SHP77 treated with DMSO at 0.1 percent for 48 hours (cell line): ENCODE measurements at regions not wholly inside any gene's neighbourhood (a gene's known extent, or its start where the extent isn't known, plus 50 kb on each side); places are given as distances from the start of the nearest gene placed in this dataset.
A peak's percentile ranks its signal among the peaks of the same experiment; 100 is the strongest.
"Not testable (repeated sequence)": the region's sequence is repeated elsewhere in the genome, so short reads cannot be mapped to it uniquely, and the experiment has no call there.

ENCODE experiments used
- DNase-seq: peaks from one replicate; lab custom pipeline; 2025; lab: John Stamatoyannopoulos, UW

DNA sequence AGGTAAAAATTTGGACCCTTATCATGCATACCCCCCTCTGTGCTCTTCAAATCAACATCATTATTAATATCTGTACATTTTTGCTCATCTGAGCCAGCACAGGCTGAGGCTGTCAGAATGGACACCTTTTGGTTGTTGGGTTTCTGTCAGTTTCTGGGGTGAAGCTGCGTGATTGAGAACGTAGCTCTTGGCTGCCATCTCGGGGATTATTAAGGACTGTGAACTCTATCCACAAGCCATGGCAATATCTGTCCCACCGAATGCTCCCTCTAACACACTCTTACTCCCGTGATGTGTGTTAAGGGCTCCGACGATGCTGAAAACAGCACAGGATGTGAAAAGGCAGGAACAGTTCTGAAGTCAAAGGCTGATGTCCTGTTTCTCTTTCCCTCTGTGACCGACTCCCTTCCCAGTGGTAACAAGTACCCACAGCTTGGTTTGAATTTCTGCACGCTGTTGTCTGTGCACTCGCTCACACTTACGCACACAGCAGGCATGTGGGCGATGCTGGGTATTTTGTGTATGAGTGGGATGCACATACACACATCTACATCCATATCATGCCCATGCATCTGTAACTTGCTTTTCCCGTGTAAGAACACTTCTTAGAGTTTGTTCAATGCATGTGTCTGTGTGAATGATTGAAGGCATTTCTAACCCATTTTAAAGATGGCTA, 405.6 kb downstream of the TMEM121 start:
- no peak for DNase-seq

DNA sequence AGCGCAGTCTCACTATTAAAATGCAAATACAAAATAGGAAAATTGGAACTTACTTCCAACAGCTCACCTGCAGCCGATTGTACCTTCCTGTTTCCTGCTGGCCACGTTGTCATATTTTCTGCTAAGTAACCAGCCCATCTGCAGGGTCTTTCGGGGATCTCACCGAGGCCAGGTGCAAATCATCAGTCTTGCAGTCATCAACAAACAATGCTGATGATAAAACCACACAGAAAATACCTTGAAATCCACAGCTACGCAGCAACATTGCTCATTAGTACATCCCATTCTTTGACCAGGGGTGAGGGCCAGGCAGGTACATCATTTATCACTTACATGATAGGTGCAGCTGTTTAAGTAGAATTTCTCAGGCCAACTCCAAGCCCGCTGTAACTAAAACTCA, 406.9 kb downstream of the TMEM121 start:
- DNase-seq: no peak

DNA sequence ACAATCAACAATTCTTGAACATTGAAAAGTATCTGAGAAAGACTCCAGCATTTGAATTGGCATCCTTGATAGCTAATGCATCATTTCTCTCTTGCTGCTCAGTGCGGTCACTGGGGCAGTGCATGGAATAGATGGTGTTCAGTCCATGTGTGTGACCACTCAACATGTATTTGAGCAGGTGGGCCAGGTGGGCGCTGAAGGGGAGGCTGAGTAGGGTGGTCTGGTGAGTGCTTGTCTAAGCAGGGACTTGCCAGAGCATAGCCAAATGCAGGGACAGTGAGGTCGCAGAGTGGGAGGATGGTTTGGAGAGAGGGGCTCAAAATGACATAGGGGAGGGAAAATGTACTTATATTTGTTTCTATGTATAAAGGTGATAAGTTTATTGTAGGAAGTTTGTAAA, 409.0 kb downstream of the TMEM121 start:
- no peak for DNase-seq

DNA sequence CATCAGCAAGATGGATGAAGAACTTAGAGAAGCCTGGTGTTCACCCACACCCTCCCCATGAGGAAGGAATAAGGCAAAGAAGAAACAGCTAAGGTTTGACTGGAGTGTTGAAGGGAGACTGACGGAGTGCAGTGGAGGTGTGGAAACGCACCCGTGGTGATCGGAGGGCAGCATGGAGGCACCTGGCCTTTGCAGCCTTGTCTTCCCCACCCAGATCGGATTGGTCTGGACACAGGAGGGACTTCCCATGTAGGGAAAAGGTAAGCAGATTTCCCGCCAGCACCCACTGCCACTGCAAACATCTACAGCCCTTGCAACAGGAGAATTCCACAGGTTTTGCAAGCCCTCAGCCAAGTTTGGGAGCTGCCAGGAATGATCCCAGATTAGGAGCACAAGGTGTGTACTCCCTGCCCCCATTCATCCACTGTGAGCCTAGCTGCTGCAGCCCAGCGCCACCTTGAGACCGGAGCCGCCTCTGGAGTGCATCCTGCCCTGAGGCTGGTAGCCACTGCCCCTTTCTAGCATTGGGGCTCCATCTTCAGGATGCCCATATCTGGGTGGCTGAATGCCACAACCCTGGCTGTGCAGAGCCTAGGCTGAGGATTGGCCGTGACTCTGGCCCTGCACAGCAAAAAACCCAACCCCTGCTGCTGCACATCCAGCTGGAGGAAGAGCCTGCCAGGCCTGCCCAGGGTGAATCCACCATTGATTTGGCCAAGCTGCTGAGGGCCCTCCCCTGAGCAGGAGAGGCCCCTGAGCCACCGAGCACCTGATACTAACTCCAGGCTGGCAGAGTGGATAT, 411.1 kb downstream of the TMEM121 start:
- no peak for DNase-seq

DNA sequence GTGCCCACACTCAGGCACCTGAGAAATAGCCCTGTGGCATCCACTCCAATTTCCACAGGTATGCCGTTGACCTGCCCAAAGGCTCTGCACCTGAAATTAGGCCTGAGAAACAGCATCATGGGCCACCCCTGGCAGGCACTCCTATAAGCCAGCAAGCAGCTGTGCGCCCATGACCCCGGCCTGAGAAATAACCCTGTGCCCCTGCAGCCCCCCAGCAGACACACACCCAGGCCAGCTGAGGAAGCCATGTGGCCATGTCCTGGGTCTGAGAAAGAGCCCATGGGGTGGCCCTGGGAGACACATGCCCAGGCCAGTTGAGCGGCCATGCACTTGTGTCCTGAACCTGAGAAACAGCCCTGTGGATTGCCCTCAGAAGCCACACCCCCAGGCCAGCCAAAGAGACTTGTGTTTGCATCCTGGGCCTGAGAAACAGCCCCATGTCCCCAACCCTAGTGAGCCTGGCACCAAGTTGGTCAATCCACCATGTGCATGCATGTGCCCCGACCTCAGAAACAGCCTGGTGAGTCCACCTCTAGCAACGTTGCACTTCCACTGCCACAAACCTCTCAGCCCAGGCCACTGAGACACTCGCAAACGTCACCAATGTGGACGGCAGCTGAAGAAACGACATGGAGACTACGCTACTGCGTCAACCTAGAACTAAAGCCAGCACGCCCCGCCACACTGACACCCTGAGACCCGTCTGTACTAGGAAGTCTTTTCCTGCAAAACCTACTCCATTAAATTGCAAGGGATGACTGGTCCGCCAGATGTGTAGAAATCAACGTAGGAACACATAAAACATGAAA, 411.9 kb downstream of the TMEM121 start:
- no peak for DNase-seq

DNA sequence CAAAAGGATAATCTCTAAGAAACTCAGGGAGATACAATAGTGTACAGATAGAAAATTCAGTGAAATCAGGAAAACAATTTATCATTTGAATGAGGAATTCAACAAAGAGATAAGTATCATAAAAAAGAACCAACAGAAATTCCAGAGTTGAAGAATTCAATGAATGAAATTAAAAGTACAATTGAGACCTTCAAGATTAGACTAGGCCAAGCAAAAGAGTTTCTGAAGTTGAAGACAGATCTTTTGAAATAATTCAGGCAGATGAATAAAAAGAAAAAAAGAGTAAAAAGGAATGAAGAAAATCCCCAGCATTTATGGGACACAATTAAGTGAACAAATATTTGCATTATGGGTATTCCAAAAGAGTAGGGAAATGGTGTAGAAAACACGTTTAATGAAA, 412.6 kb downstream of the TMEM121 start:
- DNase-seq: no peak

DNA sequence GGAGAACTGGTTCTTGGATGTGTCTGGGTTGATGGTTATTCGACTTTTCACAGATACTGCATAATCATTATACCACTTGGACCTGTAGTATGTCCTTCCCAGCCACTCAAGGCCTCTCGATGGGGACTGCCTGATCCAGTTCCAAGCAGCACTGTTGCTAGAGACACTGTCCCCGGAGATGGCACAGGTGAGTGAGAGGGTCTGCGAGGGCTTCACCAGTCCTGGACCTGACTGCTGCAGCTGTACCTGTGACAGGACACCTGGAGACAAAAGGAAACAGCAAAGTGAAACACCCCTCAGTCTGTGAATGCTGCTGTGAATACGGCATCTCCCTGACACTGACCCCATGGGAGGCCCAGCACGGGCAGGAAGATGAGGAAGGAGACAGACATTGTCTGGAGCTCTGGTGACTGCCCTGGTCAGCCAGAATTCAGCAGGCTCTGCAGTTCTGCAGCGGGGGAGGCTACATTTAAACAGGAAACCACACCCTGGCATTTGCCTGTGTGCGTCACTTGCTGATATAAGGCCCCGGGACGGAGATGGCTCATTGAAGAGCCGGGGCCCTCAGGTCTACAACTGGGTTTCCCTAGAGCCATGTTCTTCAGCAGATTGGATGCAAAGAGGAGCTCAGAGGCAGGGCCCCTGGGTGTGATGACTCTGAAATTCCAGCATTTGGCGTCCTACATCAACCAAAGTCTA, 413.6 kb downstream of the TMEM121 start:
- DNase-seq: no peak

DNA sequence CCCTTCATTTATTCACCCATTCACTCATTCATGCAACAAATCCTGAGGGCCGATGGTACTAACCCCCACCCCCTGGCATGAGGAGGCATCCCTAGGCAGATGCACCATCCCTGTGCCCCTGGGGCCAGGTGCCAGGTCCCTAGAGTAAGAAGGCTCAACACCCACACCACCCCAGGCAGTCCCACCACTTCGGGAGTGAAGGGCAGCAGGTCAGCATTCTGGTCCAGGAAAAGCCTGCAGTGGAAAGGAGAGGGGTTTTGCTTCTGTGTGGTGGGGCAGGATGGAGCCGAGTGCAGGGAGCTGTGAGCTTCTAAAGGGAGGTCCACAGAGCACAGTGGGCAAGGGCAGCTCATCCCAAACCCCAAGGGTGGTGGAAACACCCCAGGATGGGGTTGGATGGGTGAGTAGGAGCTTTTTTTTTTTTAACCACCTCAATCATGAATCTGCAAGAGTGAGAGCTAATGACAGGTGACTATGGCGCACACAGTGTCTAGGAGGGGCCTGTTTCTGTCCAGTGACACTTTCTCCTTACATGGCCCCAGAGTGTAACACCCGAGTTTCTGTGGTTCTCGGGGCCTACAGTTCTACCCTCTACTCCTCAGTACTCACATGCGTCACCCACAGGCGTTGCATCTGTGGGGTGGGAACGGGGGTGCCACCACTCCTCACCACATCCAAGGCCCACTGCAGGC, 414.3 kb downstream of the TMEM121 start:
- DNase-seq: no peak

DNA sequence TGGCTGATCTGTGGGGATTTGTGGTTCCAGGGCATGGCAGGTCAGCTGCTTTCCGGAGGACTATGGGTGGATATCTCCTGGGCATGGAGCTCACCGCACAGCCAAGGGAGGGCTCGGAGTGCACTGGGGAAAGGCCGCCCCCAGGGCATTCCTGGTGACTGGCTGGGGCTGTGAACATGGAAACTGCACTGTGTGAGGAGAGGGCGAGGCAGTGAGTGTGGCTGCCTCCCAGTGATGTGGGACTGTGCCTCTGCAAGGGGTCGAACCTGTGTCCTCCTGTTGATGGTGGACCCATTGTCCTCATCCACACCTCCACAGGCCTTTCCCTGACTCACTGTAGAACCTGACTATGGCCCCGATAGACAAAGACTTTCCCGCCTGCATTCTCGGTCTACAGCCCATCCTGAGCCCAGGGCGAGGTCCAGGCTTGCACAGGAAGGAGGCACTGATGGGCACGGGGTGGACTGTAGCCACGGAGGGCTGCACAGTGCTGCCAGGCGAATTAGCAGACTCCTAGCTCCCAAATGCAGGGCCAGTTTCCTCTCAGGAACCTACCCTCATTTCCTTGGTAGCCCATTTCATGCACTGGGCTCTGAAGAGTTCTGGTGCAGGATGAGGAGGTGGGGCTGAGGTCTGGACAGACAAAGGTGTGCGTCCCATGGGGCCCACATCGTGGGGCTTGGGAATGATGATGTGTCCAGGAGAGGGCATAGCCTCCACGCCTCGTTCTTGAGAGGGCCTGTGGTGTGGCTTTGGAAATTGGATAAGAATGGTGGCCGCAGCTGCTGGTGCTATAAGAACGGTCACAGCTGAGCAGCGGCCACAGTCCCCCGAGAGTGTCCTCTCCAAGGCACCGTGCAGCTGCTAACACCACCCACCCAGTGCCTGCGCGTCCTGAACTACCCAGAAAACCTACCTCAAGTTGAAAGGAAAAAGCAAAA, 415.1 kb downstream of the TMEM121 start:
- no peak for DNase-seq

DNA sequence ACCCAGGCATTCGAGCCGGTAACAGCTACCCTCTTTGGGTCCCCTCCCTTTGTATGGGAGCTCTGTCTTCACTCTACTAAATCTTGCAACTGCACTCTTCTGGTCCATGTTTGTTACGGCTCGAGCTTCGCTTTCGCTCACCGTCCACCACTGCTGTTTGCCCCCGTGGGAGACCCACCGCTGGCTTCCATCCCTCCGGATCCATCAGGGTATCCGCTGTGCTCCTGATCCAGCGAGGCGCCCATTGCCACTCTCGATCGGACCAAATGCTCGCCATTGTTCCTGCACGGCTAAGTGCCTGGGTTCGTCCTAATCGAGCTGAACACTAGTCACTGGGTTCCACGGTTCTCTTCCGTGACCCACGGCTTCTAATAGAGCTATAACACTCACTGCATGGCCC, 416.3 kb downstream of the TMEM121 start:
- not testable (repeated sequence) for DNase-seq

DNA sequence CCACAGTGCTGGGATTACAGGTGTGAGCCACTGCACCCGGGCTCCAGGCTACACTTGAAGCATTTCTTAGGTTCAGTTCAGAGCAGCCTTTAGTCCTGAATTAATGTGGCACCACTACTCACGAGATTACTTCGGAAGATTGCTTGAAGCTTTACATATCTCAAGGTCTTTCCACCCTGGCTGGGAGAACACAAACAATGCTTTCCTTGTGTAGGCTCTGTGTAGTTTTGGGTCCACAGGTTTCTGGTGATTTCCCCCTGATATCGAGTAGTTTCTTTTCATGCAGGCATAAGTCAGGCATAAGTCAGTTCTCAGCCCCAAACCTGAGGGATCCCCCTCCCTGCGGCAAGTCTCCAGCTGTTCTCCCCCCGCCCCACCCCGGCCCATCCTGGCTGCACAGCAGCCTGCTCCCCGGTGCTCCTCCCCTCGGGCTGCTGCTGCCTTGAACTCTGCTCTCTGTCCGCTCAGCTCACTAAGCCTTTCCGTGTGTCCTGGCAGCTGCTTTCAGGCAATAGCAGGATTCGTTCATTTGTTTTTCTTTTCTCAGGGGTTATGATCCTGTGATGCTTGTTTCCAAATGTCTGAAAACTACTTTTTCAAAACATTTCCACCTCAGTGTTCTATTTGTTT, 417.7 kb downstream of the TMEM121 start:
- DNase-seq: no peak

DNA sequence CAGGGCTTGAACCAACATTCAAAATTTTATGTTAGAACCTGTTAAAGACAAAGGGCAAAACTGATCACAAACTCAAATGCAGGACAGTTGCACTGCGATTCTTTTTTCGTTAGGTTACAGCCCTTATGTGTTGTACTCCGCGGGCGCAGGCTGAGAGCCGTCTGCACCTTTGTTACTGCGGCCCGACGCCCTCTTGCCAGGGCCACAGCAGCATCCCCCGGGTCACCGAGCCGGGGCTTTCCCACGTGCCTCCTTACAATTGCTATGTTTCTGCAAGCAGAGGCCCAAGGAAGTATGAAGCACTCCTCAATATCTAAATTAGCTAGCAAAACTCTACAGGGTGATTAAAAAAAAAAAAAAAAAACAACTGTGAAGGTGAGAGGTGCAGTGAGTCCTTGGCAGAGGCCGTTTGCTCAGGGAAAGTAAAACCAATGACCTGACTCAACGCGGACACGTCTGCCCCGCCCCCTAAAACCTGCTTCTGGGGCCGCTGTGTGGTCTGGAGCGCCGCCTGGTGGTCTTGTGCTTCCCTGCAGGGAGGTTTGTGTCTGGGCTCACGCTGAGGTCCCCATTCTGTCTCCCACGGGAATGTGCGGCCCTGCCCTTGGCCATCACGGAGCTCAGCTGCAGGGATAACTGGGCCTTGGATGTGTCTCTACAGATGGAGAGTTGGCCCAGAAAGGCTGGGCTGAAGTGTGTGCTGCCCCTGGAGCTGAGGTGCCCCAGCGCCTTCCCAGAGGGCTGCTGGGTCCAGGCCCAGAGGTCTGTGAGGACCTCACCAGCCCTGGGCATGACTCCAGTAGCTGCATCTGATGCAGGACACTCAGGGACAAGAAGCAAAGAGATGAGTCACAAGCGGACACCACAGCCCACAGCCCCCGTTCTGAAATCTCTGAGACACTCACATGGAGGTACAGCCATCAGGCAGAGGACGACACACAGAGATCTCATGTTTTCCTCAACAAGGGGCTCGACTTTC, 418.5 kb downstream of the TMEM121 start:
- DNase-seq: peak; percentile 41

DNA sequence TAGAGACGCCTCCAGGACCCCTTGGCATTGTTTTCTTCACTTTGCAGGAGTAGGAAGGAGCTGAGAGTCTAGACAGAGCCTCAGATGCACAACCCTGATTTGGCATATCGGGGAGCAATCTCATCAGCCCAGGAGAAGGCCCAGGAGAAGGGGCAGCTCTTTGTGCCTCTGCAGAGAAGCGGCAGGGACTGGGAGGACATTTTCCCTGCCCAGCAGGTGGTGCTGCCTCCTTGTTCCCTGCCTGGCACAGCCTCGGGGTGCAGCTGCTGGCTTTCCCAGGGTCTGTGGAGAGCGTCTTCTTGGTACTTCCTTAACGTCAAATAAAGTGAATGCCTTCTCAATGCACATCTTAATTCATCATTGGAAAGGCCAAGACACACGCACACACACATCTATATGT, 419.5 kb downstream of the TMEM121 start:
- DNase-seq: no peak

DNA sequence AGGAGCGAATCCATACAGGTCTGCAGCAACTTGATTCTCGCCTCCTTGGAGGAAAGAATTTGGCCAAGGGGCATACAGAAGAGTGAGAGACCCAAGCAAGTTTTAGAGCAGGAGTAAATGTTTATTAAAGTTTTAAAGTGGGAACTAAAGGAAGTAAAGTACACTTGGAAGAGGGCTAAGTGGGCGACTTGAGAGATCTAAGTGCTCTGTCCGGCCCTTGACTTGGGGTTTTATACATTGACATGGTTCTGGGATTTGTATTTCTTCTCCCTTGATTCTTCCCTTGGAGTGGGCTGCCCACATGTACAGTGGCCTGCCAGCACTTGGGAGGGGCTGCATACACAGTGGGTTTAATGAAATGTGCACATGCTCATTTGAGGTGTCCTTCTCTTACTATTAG, 421.2 kb downstream of the TMEM121 start:
- no peak for DNase-seq

DNA sequence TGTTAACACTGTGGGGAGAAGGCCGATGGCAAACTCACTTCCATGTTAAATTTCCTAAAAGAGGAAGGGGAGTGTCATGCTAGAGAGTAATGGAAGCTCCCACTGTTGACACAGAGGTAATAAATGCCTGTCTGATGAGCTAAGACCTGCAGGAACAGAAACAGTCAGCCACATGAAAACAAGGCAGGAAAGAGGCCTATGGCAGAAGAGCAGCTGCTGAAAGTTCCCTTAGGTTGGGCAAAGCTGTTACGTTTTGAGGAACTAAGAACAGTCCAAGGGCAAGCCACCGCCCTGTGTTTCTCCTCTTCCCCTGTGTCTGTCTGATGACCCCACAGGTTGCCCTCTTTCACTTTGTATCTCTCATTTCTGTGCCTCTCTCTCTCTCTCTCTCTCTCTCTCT, 422.6 kb downstream of the TMEM121 start:
- DNase-seq: not testable (repeated sequence)

DNA sequence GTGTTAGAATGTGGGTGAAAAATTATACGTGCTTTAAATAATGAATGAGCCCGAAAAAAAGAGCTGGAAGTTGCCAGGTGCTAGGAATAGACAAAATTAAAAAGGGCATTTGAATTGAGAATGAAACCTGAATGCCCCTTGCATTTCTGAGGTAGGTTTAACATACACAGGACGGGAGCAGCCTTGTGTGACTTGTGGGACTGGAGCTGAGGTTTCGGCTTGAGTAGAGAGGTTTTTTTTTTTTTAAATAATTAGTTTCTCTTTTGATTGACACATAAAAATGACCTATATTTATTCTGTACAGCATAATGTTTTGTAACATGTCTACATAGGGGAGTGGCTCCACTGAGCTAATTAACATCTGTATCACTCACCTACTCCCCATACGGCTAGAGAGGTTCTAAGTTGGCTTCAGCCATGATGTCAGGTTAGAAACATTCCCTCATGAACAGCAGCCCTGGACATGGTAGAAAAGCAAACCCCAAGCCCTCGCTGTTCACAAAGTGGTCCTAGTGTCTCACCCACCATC, 424.0 kb downstream of the TMEM121 start:
- DNase-seq: not testable (repeated sequence)

DNA sequence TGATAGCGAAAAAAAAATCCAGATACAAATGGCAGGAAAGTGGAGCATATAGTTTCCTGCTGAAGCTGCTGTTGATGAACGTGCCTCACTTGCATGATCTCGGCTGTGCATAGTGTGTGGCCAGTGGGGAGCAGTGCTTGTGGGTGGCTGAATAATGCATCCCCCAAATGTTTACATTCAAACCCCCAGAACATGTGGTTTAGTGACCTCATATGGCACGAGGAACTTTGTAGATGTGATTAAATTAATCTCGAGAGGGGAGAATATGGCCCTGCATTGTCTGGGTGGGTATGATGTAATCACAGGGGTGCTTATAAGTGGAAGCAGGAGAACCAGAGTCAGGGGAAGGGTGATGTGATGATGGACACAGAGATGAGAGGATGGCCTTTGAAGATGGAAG, 425.0 kb downstream of the TMEM121 start:
- no peak for DNase-seq

DNA sequence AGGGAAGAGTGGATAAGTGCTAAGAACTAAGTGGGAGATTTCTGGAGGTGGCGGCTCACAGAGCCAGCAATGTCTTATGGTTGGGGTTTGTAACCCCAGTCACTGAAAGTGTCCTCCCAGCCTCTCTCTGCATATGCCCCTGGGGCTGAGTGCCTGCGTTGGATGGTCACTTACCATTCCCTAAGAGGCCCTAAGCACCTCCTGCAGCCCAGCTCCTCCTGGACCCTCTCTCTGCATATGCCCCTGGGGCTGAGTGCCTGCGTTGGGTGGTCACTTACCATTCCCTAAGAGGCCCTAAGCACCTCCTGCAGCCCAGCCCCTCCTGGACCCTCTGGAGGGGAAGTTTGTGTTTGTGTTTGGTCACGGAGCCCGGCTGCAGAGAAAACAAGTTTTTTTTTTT, 425.8 kb downstream of the TMEM121 start:
- DNase-seq: no peak

DNA sequence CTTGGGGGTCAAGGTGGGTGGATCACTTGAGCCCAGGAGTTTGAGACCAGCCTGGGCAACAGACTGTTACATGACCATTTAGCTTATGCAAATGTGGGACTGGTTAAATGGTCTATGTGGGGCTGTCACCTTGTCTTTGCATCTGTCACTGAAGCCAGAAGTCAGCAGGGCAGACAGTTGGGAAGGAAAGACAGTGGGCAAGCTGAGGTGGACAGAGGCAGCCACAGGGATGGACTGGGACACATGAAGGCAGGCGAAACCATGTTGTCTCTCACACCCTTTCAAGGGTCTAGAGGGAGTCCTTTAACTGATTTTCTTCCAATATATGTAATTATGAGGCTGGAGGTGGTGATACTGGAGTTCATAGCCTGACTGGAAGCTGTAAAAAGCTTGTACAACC, 426.4 kb downstream of the TMEM121 start:
- no peak for DNase-seq
